ENCODE measurements at regions not wholly inside any gene's neighbourhood (a gene's known extent, or its start where the extent isn't known, plus 50 kb on each side); places are given as distances from the start of the nearest gene placed in this dataset.

- peak; percentile 55 for DNase-seq
These were observed 147.6 kb downstream of the KLF13 start for GRCh38 chr15:31474059-31474868.

- DNase-seq = no peak
These were observed 149.7 kb downstream of the KLF13 start for GRCh38 chr15:31476236-31476810.

- DNase-seq = no peak
These were observed 150.2 kb downstream of the KLF13 start for GRCh38 chr15:31476866-31477265.

GRCh38 chr15:31477301-31477700 lies 150.7 kb downstream of the KLF13 start:
- DNase-seq = no peak

- DNase-seq = no peak
These were observed 151.4 kb downstream of the KLF13 start for GRCh38 chr15:31477851-31478701.

DNA sequence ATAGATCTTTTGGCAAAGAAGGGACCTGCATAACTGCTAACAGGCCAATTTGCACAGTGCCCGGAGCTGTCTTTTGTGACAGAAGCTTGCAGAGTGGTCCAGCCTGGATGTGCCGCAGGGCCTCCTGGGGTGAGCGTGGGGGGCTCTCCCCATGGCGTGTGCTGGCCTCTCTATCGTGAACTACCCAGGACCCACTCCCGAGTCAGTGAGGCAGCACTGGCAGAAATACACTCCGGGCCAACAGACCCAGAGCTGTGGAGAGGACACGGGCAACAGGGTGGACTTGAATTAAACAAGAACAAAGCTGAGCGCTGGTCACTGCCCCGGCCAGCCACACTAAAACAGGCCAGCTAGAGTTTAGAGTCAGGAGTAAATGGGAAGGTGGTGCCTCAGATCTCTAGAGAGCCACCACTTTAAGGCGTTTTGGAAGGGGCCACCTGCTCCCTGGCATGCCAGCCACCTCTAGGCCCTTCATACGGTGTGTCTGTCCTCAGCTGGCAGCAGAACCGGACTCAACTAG lies 152.1 kb downstream of the KLF13 start:
- DNase-seq = no peak

DNA sequence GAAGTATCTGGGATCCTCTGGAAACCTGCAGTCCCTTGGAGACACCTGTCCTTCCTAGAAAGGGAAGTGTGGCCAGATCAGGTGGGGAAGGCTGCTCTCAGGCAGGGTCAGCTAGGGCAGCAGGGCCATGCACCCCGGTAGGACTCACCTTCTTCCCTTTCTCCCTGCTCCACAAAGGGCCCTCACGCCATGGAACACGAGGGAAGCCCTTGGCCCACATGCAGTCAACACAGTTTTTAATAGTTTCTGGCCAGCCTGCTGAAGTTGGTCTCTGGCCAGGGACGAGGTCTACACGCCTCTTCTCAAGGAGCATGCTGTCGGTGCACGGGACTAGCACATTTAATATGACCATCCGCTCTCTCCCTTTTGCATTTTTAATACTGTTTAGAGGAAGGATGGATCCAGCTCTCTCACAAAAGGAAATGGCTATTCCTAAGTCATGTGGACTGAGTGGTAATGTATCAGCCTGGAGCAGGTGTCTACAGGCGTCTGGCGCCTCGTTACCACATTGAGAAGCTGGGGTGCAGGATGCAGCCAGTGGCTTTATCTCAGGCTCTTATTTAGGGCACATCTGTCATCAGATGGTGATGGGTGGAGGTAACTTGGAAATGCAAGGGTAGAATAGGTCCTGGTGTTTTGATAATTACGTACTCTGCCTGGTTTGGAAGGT lies 153.9 kb downstream of the KLF13 start:
- DNase-seq = no peak

- no peak for DNase-seq
These were observed 154.5 kb downstream of the KLF13 start for GRCh38 chr15:31481142-31481541.

DNA sequence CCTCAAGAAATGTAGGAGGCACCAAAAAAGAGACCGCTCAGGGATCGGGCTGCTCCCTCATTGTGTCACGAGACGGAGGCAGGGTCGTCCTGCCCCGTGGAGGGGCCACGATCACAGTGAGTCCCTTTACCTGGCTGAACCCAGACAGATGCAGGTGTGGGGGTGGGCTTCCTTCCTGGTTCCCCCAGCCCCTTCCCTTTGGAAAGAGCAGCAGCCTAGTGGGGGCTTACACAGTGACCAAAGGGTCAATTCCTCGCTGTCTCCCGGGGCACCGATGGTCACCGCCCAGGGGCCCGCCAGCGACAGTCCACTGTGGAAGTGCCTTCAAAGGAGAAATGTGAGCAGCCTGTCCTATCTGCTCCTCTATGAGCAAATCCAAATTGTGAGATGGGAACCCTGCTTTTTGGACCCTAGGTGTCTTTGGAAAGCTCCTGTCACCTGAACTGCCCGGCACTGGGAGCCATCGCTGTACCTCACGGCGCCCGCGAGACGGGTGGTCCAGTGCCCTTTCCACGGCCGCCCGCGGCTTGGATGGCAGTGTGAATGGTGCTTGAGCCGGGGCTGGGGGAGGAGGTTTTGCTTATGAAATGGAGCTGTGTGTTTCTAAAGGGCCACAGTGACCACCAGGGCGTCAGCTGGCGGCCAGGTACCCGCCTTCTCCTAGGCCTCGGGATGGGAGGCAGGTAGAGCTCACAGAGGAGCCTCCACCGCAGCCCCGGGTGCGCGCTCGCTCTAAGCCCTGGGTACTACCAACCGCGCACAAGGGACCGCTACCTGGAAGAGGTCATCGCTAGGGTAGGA lies 155.7 kb downstream of the KLF13 start:
- no peak for DNase-seq

DNA sequence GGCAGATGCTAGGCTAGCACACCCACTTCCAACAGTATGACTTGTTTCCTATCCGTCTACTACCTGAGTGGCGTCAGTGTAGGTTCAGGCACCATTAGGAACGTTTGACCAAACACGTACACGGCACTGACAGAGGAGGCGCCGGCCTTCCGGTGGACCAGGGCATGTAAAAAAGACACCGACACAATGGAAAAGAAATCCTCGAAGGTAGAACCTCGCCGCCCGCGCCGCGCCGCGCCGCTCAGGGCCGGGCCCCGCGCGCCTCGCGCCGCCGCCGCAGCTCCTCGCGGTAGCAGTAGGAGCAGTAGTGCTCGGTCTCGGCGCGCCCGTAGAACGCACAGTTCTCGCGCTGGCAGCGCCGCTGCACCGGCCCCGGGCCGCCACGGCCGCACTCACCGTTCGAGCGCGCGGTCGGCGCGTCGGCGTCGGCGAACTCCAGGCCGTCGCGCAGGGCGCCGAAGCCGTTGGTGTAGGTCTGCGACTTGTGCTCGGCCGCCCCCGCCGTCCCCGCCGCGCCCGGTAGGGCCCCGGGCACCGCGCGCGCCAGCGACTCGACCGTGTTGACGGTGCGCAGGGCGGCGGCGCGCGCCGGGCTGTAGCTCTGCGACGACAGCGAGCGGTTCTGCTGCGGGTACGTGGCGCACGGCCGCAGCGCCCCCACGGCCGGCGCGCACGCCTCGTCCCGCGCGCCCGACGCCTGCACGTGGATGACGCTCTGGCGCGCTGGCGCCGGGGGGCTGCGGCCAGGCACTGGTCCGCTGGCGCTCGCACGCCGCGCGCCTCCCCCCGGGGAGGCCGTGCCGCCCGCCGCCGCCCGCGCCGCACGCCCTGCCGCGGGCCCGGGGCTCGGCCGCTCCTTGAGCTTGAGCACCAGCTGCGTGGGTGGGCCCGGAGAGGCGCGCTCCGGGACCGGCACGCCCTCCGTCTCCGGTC lies 156.7 kb downstream of the KLF13 start:
- peak; percentile 75 for DNase-seq

GRCh38 chr15:31483986-31484951 lies 157.6 kb downstream of the KLF13 start:
- DNase-seq = peak; percentile 54

DNA sequence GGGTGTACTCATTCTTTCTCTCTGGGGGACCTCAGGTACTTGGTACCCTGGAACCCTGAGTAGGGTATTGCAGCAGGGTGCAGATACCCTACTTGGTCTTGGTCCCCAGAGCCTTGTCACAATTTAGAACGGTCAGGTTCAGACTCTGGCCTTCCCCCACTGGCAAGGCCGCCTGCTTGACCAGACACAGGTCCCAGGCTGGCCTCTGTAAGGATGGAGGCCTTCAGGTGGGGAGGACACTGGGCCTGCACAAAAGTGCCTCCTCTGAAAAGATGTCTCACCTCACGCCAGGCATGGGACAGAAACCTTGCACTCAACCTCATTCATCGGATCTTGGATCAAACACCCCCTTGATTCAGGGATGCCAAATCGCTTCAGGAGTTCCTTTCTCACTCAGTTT lies 158.4 kb downstream of the KLF13 start:
- DNase-seq = no peak

DNA sequence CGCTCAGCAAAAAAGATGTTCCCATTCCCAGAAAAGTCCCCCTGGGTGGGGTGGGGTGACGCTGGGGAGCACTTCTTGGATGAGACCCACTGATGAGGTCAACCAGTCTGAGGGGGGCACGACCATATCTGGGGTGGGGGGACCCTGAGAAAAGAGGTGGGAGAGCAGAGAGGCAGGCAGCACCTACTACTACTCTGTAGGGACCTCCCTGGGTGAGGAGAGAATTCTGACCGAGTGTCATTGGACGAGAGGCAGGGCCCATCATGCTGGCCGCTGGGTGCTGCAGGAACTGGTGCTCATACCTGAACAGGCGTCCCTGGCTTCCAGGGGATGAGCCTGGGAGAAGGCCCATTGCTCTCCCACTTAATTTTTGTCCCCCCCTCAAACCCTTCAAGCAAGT lies 158.8 kb downstream of the KLF13 start:
- DNase-seq = no peak

- no peak for DNase-seq
These were observed 159.4 kb downstream of the KLF13 start for GRCh38 chr15:31485911-31486461.

GRCh38 chr15:31486506-31486905 lies 159.9 kb downstream of the KLF13 start:
- DNase-seq = no peak

- DNase-seq = no peak
These were observed 160.5 kb downstream of the KLF13 start for GRCh38 chr15:31486906-31487695.

DNA sequence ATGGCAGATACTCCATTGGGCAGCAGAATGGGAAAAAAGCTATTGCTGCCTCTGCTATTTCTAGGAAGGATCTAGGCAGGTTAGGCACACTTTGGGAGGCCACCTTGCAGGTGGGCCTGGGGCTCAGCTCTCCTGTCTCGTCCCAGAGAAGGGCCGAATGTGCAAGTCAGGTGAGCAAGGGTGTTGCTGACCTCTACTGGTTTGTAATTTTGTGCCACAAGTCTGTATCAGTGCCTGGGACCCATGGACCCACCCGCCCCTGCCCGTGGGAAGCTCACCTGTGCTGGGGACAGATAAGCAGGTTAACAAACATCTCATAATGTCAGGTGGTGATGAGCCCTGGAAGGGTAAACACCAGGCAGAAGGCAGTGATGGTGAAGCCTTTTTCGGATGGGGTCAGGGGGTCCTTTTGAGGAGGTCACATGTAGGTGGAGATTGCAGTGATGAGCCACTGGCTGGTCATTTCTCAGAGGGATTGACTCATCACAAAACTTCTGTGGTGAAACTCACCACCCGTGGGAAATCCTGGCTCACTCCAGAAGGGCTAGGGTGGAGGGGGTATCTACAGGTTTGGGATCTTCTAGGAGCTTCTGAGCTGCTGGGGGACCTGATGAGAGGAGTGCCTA lies 161.3 kb downstream of the KLF13 start:
- peak; percentile 55 for DNase-seq

Measured in activated CD4-positive, alpha-beta T cell treated with anti-CD3 and anti-CD28 coated beads for 48 hours (primary cell).